ENCODE measurements at regions not wholly inside any gene's neighbourhood (a gene's known extent, or its start where the extent isn't known, plus 50 kb on each side); places are given as distances from the start of the nearest gene placed in this dataset.

GRCh38 chr6:6911391-6911790 is 196.4 kb upstream of the RREB1 start:
- Histone ChIP-seq H4K20me1 (replicated peaks; ENCODE audit: control insufficient read depth, insufficient read depth, low read length) (no peaks in the 10 kb centered on the region), H3K36me3 (ENCODE audit: control insufficient read depth, insufficient read depth, low read length) (no peaks in the 10 kb centered on the region), H3K27me3 (ENCODE audit: control insufficient read depth in 2 of 2, insufficient read depth in 2 of 2, low read length in 2 of 2) (no peaks in the 10 kb centered on the region), H3K4me1 (replicated peaks in 1 of 2; ENCODE audit: control insufficient read depth in 2 of 2, insufficient read depth in 2 of 2, low read length in 2 of 2) (peaks cover under 1 to 20% of the 10 kb centered on the region in 2 experiments; a peak in 3 of 5 replicates), H3K27ac (ENCODE audit: extremely low read depth, low read depth, low read length) (no peak overlapping the region), H3K9me1 (ENCODE audit: control insufficient read depth, insufficient read depth, low read length) (no peaks in the 10 kb centered on the region), H2AFZ (ENCODE audit: low read depth, low read length) (peak overlapping the region; percentile 53), H3K4me2 (ENCODE audit: insufficient read depth, low read length) (no peak overlapping the region), H3K4me3 (no peak overlapping the region), H3K9me3 (replicated peaks; ENCODE audit: control insufficient read depth, insufficient read depth, low read depth, low read length) (no peaks in the 10 kb centered on the region), H3K79me2 (ENCODE audit: control insufficient read depth, insufficient read depth, low read length) (no peaks in the 10 kb centered on the region), H3K9ac (ENCODE audit: insufficient read depth in 1 of 2, low read depth in 2 of 2, low read length in 2 of 2) (no peak overlapping the region)
- DNase-seq (ENCODE audit: extremely low read depth in 1 of 4, low spot score in 3 of 4) (no peak), ATAC-seq (no peak), FAIRE-seq (no peak)
- in situ Hi-C loops (cut with MboI), result no loop called here
- intact Hi-C loops (cut with micrococcal nuclease), result loop anchor here (5.0 to 10.0 kb wide), 2 partner anchors 127 to 234 kb away; no protein-coding TSS in a partner anchor
- 44% methylated on average over 5 of the region's 5 CpGs for WGBS (ENCODE audit: insufficient coverage, low coverage, missing lambda C conversion rate)
- POLR2A ChIA-PET, result interaction anchor here (0.6 kb wide), 2 partner anchors 11 to 226 kb away, joined by 3 to 4 read pairs; no protein-coding TSS in a partner anchor
- TF ChIP-seq ATF6 (CRISPR knock-in tag; IDR thresholded peaks at IDR 0.05) (no peak), ZNF707 (CRISPR knock-in tag; conservative IDR thresholded peaks at IDR 0.05) (no peak), RBM34 (IDR thresholded peaks at IDR 0.05; ENCODE audit: borderline replicate concordance, insufficient read depth, low read length) (no peak), ZEB2 (IDR thresholded peaks at IDR 0.05) (no peak), HMG20B (CRISPR knock-in tag; IDR thresholded peaks at IDR 0.05) (no peak), MEIS2 (IDR thresholded peaks at IDR 0.05; ENCODE audit: partially characterized antibody) (no peak), NELFE (IDR thresholded peaks at IDR 0.05; ENCODE audit: insufficient read depth, insufficient read length) (no peak), POLR2G (IDR thresholded peaks at IDR 0.05; ENCODE audit: low read depth, low read length) (no peak)
- CTCF ChIA-PET (ENCODE audit: low intra/inter-chr PET ratio), result no interaction called here
- no TSS peak for BruUV-seq (replicated peaks)

Measured in K562 (cell line).